WTC11 (cell line): ENCODE measurements at regions not wholly inside any gene's neighbourhood (a gene's known extent, or its start where the extent isn't known, plus 50 kb on each side); places are given as distances from the start of the nearest gene placed in this dataset.

Experiments
- ATAC-seq: fragments of 200-7000 bp; cut with Tn5 transposase; 2 replicates; pipeline ENCODE4 v1.10.0; 2021; ENCODE audit warnings: mild to moderate bottlenecking, moderate library complexity
- CTCF ChIA-PET: fragments of 300-600 bp; sonication (Branson Sonifier 250); formaldehyde crosslinking; loops from one replicate; lab custom pipeline; 2021; ENCODE audit warnings: antibody characterized with exemption; lab: Charles Lee
- POLR2A ChIA-PET: fragments of 350-600 bp; sonication (Branson Sonifier 250); formaldehyde crosslinking; loops from one replicate; lab custom pipeline; 2021; ENCODE audit warnings: antibody characterized with exemption; lab: Charles Lee
- DNase-seq: peaks from one replicate; pipeline ENCODE4 v3.0.0; 2021; ENCODE audit warnings: low spot score
- H3K27ac Mint-ChIP-seq: 2 replicates; pipeline ENCODE4 v1.8.0; 2021; ENCODE audit warnings: mixed read lengths
- H3K27me3 Mint-ChIP-seq: 2 replicates; pipeline ENCODE4 v1.8.0; 2021; ENCODE audit warnings: low read depth, mild to moderate bottlenecking, moderate library complexity, mixed read lengths
- H3K36me3 Mint-ChIP-seq: 2 replicates; pipeline ENCODE4 v1.8.0; 2021; ENCODE audit warnings: mixed read lengths
- H3K4me1 Mint-ChIP-seq: 2 replicates; pipeline ENCODE4 v1.8.0; 2022; ENCODE audit warnings: mixed read lengths
- H3K4me3 Mint-ChIP-seq: 2 replicates; pipeline ENCODE4 v1.8.0; 2021; ENCODE audit warnings: mild to moderate bottlenecking, moderate library complexity, mixed read lengths
- H3K9me3 Mint-ChIP-seq: 2 replicates; pipeline ENCODE4 v1.8.0; 2021; ENCODE audit warnings: mixed read lengths
- ATF6 ChIP-seq: sonication (generic); formaldehyde crosslinking; IDR thresholded peaks from 2 replicates; pipeline ENCODE4 v1.8.1; 2023; ENCODE audit warnings: mild to moderate bottlenecking, missing genetic modification reagents
- CBFB ChIP-seq: sonication (generic); formaldehyde crosslinking; IDR thresholded peaks from 2 replicates; pipeline ENCODE4 v1.8.1; 2022; ENCODE audit warnings: mild to moderate bottlenecking, low read depth, missing genetic modification reagents
- CREB1 ChIP-seq: sonication (generic); formaldehyde crosslinking; IDR thresholded peaks from 2 replicates; pipeline ENCODE4 v1.8.0; 2023; ENCODE audit warnings: mild to moderate bottlenecking, missing genetic modification reagents
- CREM ChIP-seq: sonication (generic); formaldehyde crosslinking; IDR thresholded peaks from 2 replicates; pipeline ENCODE4 v1.8.1; 2022; ENCODE audit warnings: mild to moderate bottlenecking, missing genetic modification reagents, moderate library complexity
- CTCF ChIP-seq: fragments of 200-600 bp; IDR thresholded peaks from 2 replicates; pipeline ENCODE4 v1.8.0; 2022; ENCODE audit warnings: antibody characterized with exemption
- E2F4 ChIP-seq: sonication (generic); formaldehyde crosslinking; IDR thresholded peaks from 2 replicates; pipeline ENCODE4 v1.8.1; 2022; ENCODE audit warnings: low read depth, mild to moderate bottlenecking, moderate library complexity, missing genetic modification reagents, borderline replicate concordance
- E2F5 ChIP-seq: sonication (generic); formaldehyde crosslinking; IDR thresholded peaks from 2 replicates; pipeline ENCODE4 v1.8.1; 2022; ENCODE audit warnings: mild to moderate bottlenecking, moderate library complexity, missing genetic modification reagents
- ERG ChIP-seq: fragments of 250-450 bp; sonication (Bioruptor Pico); IDR thresholded peaks from 2 replicates; pipeline ENCODE4 v1.8.0; 2021; ENCODE audit warnings: mild to moderate bottlenecking
- ETV6 ChIP-seq: sonication (generic); formaldehyde crosslinking; IDR thresholded peaks from 2 replicates; pipeline ENCODE4 v1.8.1; 2022; ENCODE audit warnings: mild to moderate bottlenecking, missing genetic modification reagents
- MLX ChIP-seq: sonication (generic); formaldehyde crosslinking; IDR thresholded peaks from 2 replicates; pipeline ENCODE4 v1.8.1; 2023; ENCODE audit warnings: mild to moderate bottlenecking, missing genetic modification reagents, moderate library complexity
- MXD4 ChIP-seq: fragments of 250-450 bp; sonication (Bioruptor Pico); IDR thresholded peaks from 2 replicates; pipeline ENCODE4 v1.8.0; 2021; ENCODE audit warnings: mild to moderate bottlenecking, moderate library complexity, borderline replicate concordance
- MYBL2 ChIP-seq: sonication (generic); formaldehyde crosslinking; IDR thresholded peaks from 2 replicates; pipeline ENCODE4 v1.8.1; 2023; ENCODE audit warnings: mild to moderate bottlenecking, moderate library complexity, missing genetic modification reagents
- NR2C2 ChIP-seq: sonication (generic); formaldehyde crosslinking; IDR thresholded peaks from 2 replicates; pipeline ENCODE4 v1.8.0; 2022; ENCODE audit warnings: mild to moderate bottlenecking, missing genetic modification reagents
- OVOL2 ChIP-seq: fragments of 250-450 bp; sonication (Bioruptor Pico); IDR thresholded peaks from 2 replicates; pipeline ENCODE4 v1.9.0; 2021; ENCODE audit warnings: mild to moderate bottlenecking, borderline replicate concordance
- PREB ChIP-seq: sonication (generic); formaldehyde crosslinking; IDR thresholded peaks from 2 replicates; pipeline ENCODE4 v1.8.1; 2022; ENCODE audit warnings: mild to moderate bottlenecking, missing genetic modification reagents, moderate library complexity, borderline replicate concordance
- RELA ChIP-seq: sonication (generic); formaldehyde crosslinking; IDR thresholded peaks from 2 replicates; pipeline ENCODE4 v1.8.1; 2022; ENCODE audit warnings: missing genetic modification reagents, mild to moderate bottlenecking, borderline replicate concordance
- RORB ChIP-seq: fragments of 250-450 bp; sonication (Bioruptor Pico); IDR thresholded peaks from 2 replicates; pipeline ENCODE4 v1.9.0; 2021; ENCODE audit warnings: mild to moderate bottlenecking
- TCF7 ChIP-seq: sonication (generic); formaldehyde crosslinking; IDR thresholded peaks from 2 replicates; pipeline ENCODE4 v1.8.0; 2022; ENCODE audit warnings: mild to moderate bottlenecking, low read depth, missing genetic modification reagents, moderate library complexity
- USF1 ChIP-seq: sonication (generic); formaldehyde crosslinking; IDR thresholded peaks from 2 replicates; pipeline ENCODE4 v1.8.0; 2022; ENCODE audit warnings: mild to moderate bottlenecking, missing genetic modification reagents
- USF2 ChIP-seq: sonication (generic); formaldehyde crosslinking; IDR thresholded peaks from 2 replicates; pipeline ENCODE4 v1.8.1; 2023; ENCODE audit warnings: mild to moderate bottlenecking, missing genetic modification reagents, moderate library complexity
- ZMAT4 ChIP-seq: fragments of 250-450 bp; sonication (Bioruptor Pico); IDR thresholded peaks from 2 replicates; pipeline ENCODE4 v1.9.0; 2021; ENCODE audit warnings: mild to moderate bottlenecking
- ZNF138 ChIP-seq: sonication (generic); formaldehyde crosslinking; conservative IDR thresholded peaks from 2 replicates; pipeline ENCODE4 v1.8.1; 2022; ENCODE audit warnings: mild to moderate bottlenecking, moderate library complexity, missing genetic modification reagents
- ZNF671 ChIP-seq: fragments of 250-450 bp; sonication (Bioruptor Pico); IDR thresholded peaks from 2 replicates; pipeline ENCODE4 v1.8.0; 2021; ENCODE audit warnings: mild to moderate bottlenecking

GRCh38 chrX:39442332-39442731 is 641.1 kb downstream of the MID1IP1 start:
- no peak overlapping the region for H3K27ac Mint-ChIP-seq
- ATAC-seq = no peak
- peaks cover 5% of the 10 kb centered on the region; the same call in 1 of the 2 replicates for H3K4me1 Mint-ChIP-seq
- ChIA-PET POLR2A (no interaction called here), CTCF (no interaction called here)
- no peaks in the 10 kb centered on the region; the same call in 1 of the 2 replicates for H3K36me3 Mint-ChIP-seq
- DNase-seq = no peak
- TF ChIP-seq ZMAT4 (CRISPR knock-in tag) (no peak), TCF7 (CRISPR knock-in tag) (no peak), OVOL2 (no peak), ATF6 (no peak), CREB1 (CRISPR knock-in tag) (no peak), ETV6 (CRISPR knock-in tag) (no peak), RELA (CRISPR knock-in tag) (no peak), MLX (CRISPR knock-in tag) (no peak), NR2C2 (CRISPR knock-in tag) (no peak), CREM (CRISPR knock-in tag) (no peak), ERG (CRISPR knock-in tag) (no peak)
- H3K9me3 Mint-ChIP-seq = peaks cover 4% of the 10 kb centered on the region
- H3K27me3 Mint-ChIP-seq = no peaks in the 10 kb centered on the region
- no peak overlapping the region for H3K4me3 Mint-ChIP-seq

- DNase-seq = no peak
- Mint-ChIP-seq H3K27me3 (no peaks in the 10 kb centered on the region), H3K4me3 (no peak overlapping the region), H3K9me3 (peaks cover 4% of the 10 kb centered on the region), H3K4me1 (peaks cover 5% of the 10 kb centered on the region; the same call in 1 of the 2 replicates), H3K36me3 (no peaks in the 10 kb centered on the region; the same call in 1 of the 2 replicates), H3K27ac (no peak overlapping the region)
- no peak for ATAC-seq
- CTCF ChIA-PET = no interaction called here
- POLR2A ChIA-PET = no interaction called here
- TF ChIP-seq RORB (CRISPR knock-in tag) (no peak), MYBL2 (no peak), CBFB (CRISPR knock-in tag) (no peak), ZNF138 (no peak), MXD4 (no peak), E2F5 (CRISPR knock-in tag) (no peak), CTCF (no peak), USF1 (no peak), ZNF671 (CRISPR knock-in tag) (no peak), PREB (CRISPR knock-in tag) (no peak), ATF6 (no peak), USF2 (CRISPR knock-in tag) (no peak), E2F4 (CRISPR knock-in tag) (no peak)
Measured at GRCh38 chrX:39443240-39443639, 642.0 kb downstream of the MID1IP1 start.
